IMR-90 (cell line): ENCODE measurements at regions not wholly inside any gene's neighbourhood (a gene's known extent, or its start where the extent isn't known, plus 50 kb on each side); places are given as distances from the start of the nearest gene placed in this dataset.

Experiments
- ATAC-seq: fragments of 200-7000 bp; cut with Tn5 transposase; 2 replicates; pipeline ENCODE4 v1.9.1; 2020; ENCODE audit warnings: low read depth, mild to moderate bottlenecking, moderate library complexity
- BruUV-seq: library from RNA; stranded (reverse); fragments of 400-500 nt; replicated peaks from 2 replicates; lab custom pipeline; 2021; lab: Mats Ljungman, UMichigan
- CTCF ChIA-PET: fragments of 300-600 bp; formaldehyde crosslinking; extraction: SDS; loops from one replicate; lab custom pipeline; 2021; ENCODE audit warnings: antibody characterized with exemption; lab: Yijun Ruan, JAX
- POLR2A ChIA-PET: fragments of 300-600 bp; sonication (Branson Sonifier 250); formaldehyde crosslinking; loops from one replicate; lab custom pipeline; 2022; ENCODE audit warnings: antibody characterized with exemption; ENCODE audit not compliant: unreplicated experiment; lab: Charles Lee
- DNase-seq: peaks from one replicate; pipeline ENCODE4 v3.0.0; 2013
- H2AFZ ChIP-seq: replicated peaks from 2 replicates; pipeline ENCODE3; 2013; ENCODE audit warnings: low read length, mild to moderate bottlenecking; ENCODE audit not compliant: poor library complexity
- H2AK5ac ChIP-seq: 2 replicates; pipeline ENCODE4 v1.6.1; 2013; ENCODE audit warnings: low read depth, low read length, inconsistent platforms
- H2AK9ac ChIP-seq: replicated peaks from 2 replicates; pipeline ENCODE3; 2013; ENCODE audit warnings: mild to moderate bottlenecking, low read depth, low read length, moderate library complexity; ENCODE audit not compliant: poor library complexity
- H2BK120ac ChIP-seq: 2 replicates; pipeline ENCODE4 v1.6.1; 2013; ENCODE audit warnings: low read depth, low read length, inconsistent platforms
- H2BK15ac ChIP-seq: 3 replicates; pipeline ENCODE4 v1.6.1; 2013; ENCODE audit warnings: low read depth, low read length, inconsistent platforms
- H2BK20ac ChIP-seq: 2 replicates; pipeline ENCODE4 v1.6.1; 2013; ENCODE audit warnings: low read depth, mild to moderate bottlenecking, inconsistent platforms, low read length, moderate library complexity
- H2BK5ac ChIP-seq: 2 replicates; pipeline ENCODE4 v1.6.1; 2013; ENCODE audit warnings: mild to moderate bottlenecking, low read depth, low read length, inconsistent platforms; ENCODE audit not compliant: poor library complexity, severe bottlenecking
- H3K14ac ChIP-seq: replicated peaks from 2 replicates; pipeline ENCODE4 v1.6.1; 2013; ENCODE audit warnings: low read depth, low read length, inconsistent platforms
- H3K18ac ChIP-seq: 2 replicates; pipeline ENCODE4 v1.6.1; 2013; ENCODE audit warnings: low read depth, low read length, control low read depth
- H3K23ac ChIP-seq: 2 replicates; pipeline ENCODE4 v1.6.1; 2013; ENCODE audit warnings: low read depth, low read length, inconsistent platforms
- H3K27ac ChIP-seq: 2 replicates; pipeline ENCODE4 v1.5.1; 2013; ENCODE audit warnings: mild to moderate bottlenecking, control low read depth, low read length; ENCODE audit not compliant: insufficient read depth
- H3K27me3 ChIP-seq: 2 replicates; pipeline ENCODE4 v1.6.1; 2013; ENCODE audit warnings: low read length; ENCODE audit not compliant: control insufficient read depth, insufficient read depth
- H3K36me3 ChIP-seq: 2 replicates; pipeline ENCODE4 v1.6.1; 2013; ENCODE audit warnings: low read length, mixed read lengths; ENCODE audit not compliant: control insufficient read depth, insufficient read depth
- H3K4ac ChIP-seq: 2 replicates; pipeline ENCODE4 v1.6.1; 2013; ENCODE audit warnings: low read depth, low read length, inconsistent platforms
- H3K4me1 ChIP-seq: 2 replicates; pipeline ENCODE4 v1.6.1; 2013; ENCODE audit warnings: low read length, mixed read lengths; ENCODE audit not compliant: control insufficient read depth, insufficient read depth
- H3K4me2 ChIP-seq: 2 replicates; pipeline ENCODE4 v1.6.1; 2013; ENCODE audit warnings: low read depth, mild to moderate bottlenecking, control low read depth, low read length, moderate library complexity
- H3K4me3 ChIP-seq: 2 replicates; pipeline ENCODE4 v1.5.1; 2013; ENCODE audit warnings: low read depth, mild to moderate bottlenecking, control low read depth, low read length, moderate library complexity; ENCODE audit not compliant: insufficient read depth
- H3K56ac ChIP-seq: 2 replicates; pipeline ENCODE4 v1.6.1; 2013; ENCODE audit warnings: low read length, inconsistent platforms; ENCODE audit not compliant: insufficient read depth; ENCODE audit errors: extremely low read depth
- H3K79me1 ChIP-seq, 2 experiments: 2 replicates each; pipeline ENCODE4 v1.6.1; 2013; ENCODE audit warnings: low read length in 2 of 2, inconsistent platforms in 1 of 2, low read depth in 1 of 2
- H3K9ac ChIP-seq: 2 replicates; pipeline ENCODE4 v1.6.1; 2013; ENCODE audit warnings: low read depth, low read length, control low read depth
- H3K9me1 ChIP-seq: 2 replicates; pipeline ENCODE4 v1.6.1; 2013; ENCODE audit warnings: low read length, inconsistent platforms; ENCODE audit not compliant: insufficient read depth
- H3K9me3 ChIP-seq: 2 replicates; pipeline ENCODE4 v1.6.1; 2013; ENCODE audit warnings: low read length; ENCODE audit not compliant: control insufficient read depth, insufficient read depth
- H4K20me1 ChIP-seq: 2 replicates; pipeline ENCODE4 v1.6.1; 2013; ENCODE audit warnings: low read length, inconsistent platforms; ENCODE audit not compliant: insufficient read depth
- H4K5ac ChIP-seq: 2 replicates; pipeline ENCODE4 v1.6.1; 2013; ENCODE audit warnings: mild to moderate bottlenecking, low read depth, low read length, control low read depth
- H4K8ac ChIP-seq, 2 experiments: 2 replicates each; pipeline ENCODE4 v1.6.1; 2013; ENCODE audit warnings: low read depth in 2 of 2, low read length in 2 of 2, control low read depth in 1 of 2, inconsistent platforms in 1 of 2
- H4K91ac ChIP-seq: 2 replicates; pipeline ENCODE4 v1.6.1; 2013; ENCODE audit warnings: low read depth, low read length, inconsistent platforms; ENCODE audit not compliant: insufficient read depth
- BHLHE40 ChIP-seq: fragments of 150-350 bp; IDR thresholded peaks from 2 replicates; pipeline ENCODE4 v1.6.1; 2016; ENCODE audit warnings: mild to moderate bottlenecking, low read depth, low read length
- CEBPB ChIP-seq: IDR thresholded peaks from 2 replicates; pipeline ENCODE4 v1.6.1; 2012; ENCODE audit warnings: low read depth, low read length, improper control_type of control experiment
- CHD1 ChIP-seq: IDR thresholded peaks from 2 replicates; pipeline ENCODE4 v1.6.1; 2012; ENCODE audit warnings: low read depth, low read length, improper control_type of control experiment
- FOS ChIP-seq: fragments of 150-350 bp; IDR thresholded peaks from 2 replicates; pipeline ENCODE4 v1.6.1; 2016; ENCODE audit warnings: low read depth, low read length
- MAFK ChIP-seq: IDR thresholded peaks from 2 replicates; pipeline ENCODE4 v1.6.1; 2012; ENCODE audit warnings: low read depth, low read length, improper control_type of control experiment
- MAZ ChIP-seq: IDR thresholded peaks from 2 replicates; pipeline ENCODE4 v1.6.1; 2012; ENCODE audit warnings: low read depth, mild to moderate bottlenecking, low read length, improper control_type of control experiment, moderate library complexity, borderline replicate concordance
- MXI1 ChIP-seq: IDR thresholded peaks from 2 replicates; pipeline ENCODE4 v1.6.1; 2012; ENCODE audit warnings: low read depth, mild to moderate bottlenecking, low read length, moderate library complexity, borderline replicate concordance
- NFE2L2 ChIP-seq: fragments of 150-350 bp; IDR thresholded peaks from 2 replicates; pipeline ENCODE4 v1.6.1; 2016; ENCODE audit warnings: low read depth, mild to moderate bottlenecking, low read length
- POLR2A ChIP-seq: IDR thresholded peaks from 2 replicates; pipeline ENCODE4 v1.6.1; 2012; ENCODE audit warnings: mild to moderate bottlenecking, low read depth, low read length
- RAD21 ChIP-seq: IDR thresholded peaks from 2 replicates; pipeline ENCODE4 v1.6.1; 2012; ENCODE audit warnings: low read length, improper control_type of control experiment
- RCOR1 ChIP-seq: IDR thresholded peaks from 2 replicates; pipeline ENCODE4 v1.6.1; 2012; ENCODE audit warnings: mild to moderate bottlenecking, low read length, improper control_type of control experiment; ENCODE audit not compliant: insufficient replicate concordance
- RFX5 ChIP-seq: IDR thresholded peaks from 2 replicates; pipeline ENCODE4 v1.8.0; 2012; ENCODE audit warnings: low read depth, mild to moderate bottlenecking, low read length, moderate library complexity
- SMC3 ChIP-seq: fragments of 150-350 bp; IDR thresholded peaks from 2 replicates; pipeline ENCODE4 v1.6.1; 2016; ENCODE audit warnings: low read depth, mild to moderate bottlenecking, antibody characterized with exemption, low read length, moderate library complexity
- dilution Hi-C: fragments of 300-500 bp; cut with HindIII; formaldehyde crosslinking; loops from one replicate; pipeline ENCODE4 v1.14.3; 2018; ENCODE audit warnings: low sequenced_read_pairs; ENCODE audit not compliant: unreplicated experiment
- in situ Hi-C: fragments of 300-500 bp; cut with MboI; formaldehyde crosslinking; loops from 3 replicates; pipeline ENCODE4 v1.14.3; 2019; ENCODE audit warnings: low sequenced_read_pairs, inconsistent platforms, mixed read lengths
- intact Hi-C: fragments of 100-400 bp; cut with micrococcal nuclease; formaldehyde crosslinking; loops from 2 replicates; pipeline ENCODE4 v1.10.0; 2022
- TF ChIP-seq, protein P1 (sequence below): fragments of 150-350 bp; IDR thresholded peaks from 2 replicates; pipeline ENCODE4 v1.6.1; 2016; ENCODE audit warnings: low read depth, mild to moderate bottlenecking, low read length, moderate library complexity, borderline replicate concordance
- TF ChIP-seq, protein P2 (sequence below): conservative IDR thresholded peaks from 2 replicates; pipeline ENCODE4 v1.5.1; 2012; ENCODE audit warnings: mild to moderate bottlenecking, low read depth, low read length, improper control_type of control experiment
- TF ChIP-seq, protein P3 (sequence below): fragments of 150-350 bp; IDR thresholded peaks from 2 replicates; pipeline ENCODE4 v1.6.1; 2017; ENCODE audit warnings: mild to moderate bottlenecking, antibody characterized with exemption, low read length, low read depth

DNA sequence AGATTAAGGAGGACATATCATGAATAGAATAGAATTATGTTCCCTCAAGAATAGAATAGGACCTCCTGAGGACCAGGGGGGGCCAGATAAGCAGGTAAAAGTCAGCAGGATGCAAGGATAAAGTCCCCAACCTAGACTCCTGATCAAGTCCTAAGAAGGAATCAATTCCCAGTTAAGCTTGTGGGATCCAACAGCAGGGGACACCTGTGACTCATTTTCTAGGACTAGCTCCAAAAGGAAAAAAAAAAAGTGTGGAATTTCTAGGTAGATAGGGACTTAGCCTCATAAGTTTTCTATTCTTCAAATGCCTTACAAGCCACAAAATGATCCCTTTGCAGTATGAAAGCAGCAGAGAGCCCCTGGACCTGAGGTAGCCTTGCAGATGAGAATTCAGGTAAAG is 336.2 kb downstream of the WDR11 start:
- no peak overlapping the region for H4K8ac ChIP-seq
- POLR2A ChIA-PET: no interaction called here
- no peak overlapping the region for H4K91ac ChIP-seq
- no peak overlapping the region for H3K56ac ChIP-seq
- no peak overlapping the region for H2AFZ ChIP-seq
- no peak overlapping the region for H4K5ac ChIP-seq
- no peak overlapping the region for H3K14ac ChIP-seq
- DNase-seq: no peak
- no peak overlapping the region for H3K4ac ChIP-seq
- no peak overlapping the region for H2BK15ac ChIP-seq
- H3K27ac ChIP-seq: no peak overlapping the region
- CTCF ChIA-PET: interaction anchor here (0.7 kb wide), 1 partner anchor 653 kb away, joined by 6 read pairs; no protein-coding TSS in a partner anchor
- H3K4me3 ChIP-seq: no peak overlapping the region
- dilution Hi-C loops (no loop called here), in situ Hi-C loops (no loop called here), intact Hi-C loops (no loop called here)
- no peaks in the 10 kb centered on the region for H3K9me1 ChIP-seq
- H2AK9ac ChIP-seq: no peak overlapping the region
- H3K36me3 ChIP-seq: no peaks in the 10 kb centered on the region
- H3K79me1 ChIP-seq: no peaks in the 10 kb centered on the region
- no peak overlapping the region for H3K23ac ChIP-seq
- no peak overlapping the region for H2BK20ac ChIP-seq
- no peak overlapping the region for H3K9ac ChIP-seq
- no peak overlapping the region for H2BK5ac ChIP-seq
- H3K4me1 ChIP-seq: no peaks in the 10 kb centered on the region
- no peaks in the 10 kb centered on the region for H4K20me1 ChIP-seq
- no TSS peak for BruUV-seq
- no peaks in the 10 kb centered on the region for H3K27me3 ChIP-seq
- ATAC-seq: no peak
- no peak for TF ChIP-seq CEBPB
- TF ChIP-seq, protein P1, sequence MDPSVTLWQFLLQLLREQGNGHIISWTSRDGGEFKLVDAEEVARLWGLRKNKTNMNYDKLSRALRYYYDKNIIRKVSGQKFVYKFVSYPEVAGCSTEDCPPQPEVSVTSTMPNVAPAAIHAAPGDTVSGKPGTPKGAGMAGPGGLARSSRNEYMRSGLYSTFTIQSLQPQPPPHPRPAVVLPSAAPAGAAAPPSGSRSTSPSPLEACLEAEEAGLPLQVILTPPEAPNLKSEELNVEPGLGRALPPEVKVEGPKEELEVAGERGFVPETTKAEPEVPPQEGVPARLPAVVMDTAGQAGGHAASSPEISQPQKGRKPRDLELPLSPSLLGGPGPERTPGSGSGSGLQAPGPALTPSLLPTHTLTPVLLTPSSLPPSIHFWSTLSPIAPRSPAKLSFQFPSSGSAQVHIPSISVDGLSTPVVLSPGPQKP: no peak
- TF ChIP-seq FOS: no peak
- TF ChIP-seq, protein P2, sequence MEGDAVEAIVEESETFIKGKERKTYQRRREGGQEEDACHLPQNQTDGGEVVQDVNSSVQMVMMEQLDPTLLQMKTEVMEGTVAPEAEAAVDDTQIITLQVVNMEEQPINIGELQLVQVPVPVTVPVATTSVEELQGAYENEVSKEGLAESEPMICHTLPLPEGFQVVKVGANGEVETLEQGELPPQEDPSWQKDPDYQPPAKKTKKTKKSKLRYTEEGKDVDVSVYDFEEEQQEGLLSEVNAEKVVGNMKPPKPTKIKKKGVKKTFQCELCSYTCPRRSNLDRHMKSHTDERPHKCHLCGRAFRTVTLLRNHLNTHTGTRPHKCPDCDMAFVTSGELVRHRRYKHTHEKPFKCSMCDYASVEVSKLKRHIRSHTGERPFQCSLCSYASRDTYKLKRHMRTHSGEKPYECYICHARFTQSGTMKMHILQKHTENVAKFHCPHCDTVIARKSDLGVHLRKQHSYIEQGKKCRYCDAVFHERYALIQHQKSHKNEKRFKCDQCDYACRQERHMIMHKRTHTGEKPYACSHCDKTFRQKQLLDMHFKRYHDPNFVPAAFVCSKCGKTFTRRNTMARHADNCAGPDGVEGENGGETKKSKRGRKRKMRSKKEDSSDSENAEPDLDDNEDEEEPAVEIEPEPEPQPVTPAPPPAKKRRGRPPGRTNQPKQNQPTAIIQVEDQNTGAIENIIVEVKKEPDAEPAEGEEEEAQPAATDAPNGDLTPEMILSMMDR: no peak
- no peak for TF ChIP-seq RFX5
- TF ChIP-seq BHLHE40: no peak
- TF ChIP-seq RAD21: no peak
- TF ChIP-seq NFE2L2: no peak
- no peak for TF ChIP-seq CHD1
- TF ChIP-seq POLR2A: no peak
- TF ChIP-seq MXI1: no peak
- no peak for TF ChIP-seq SMC3
- no peak for TF ChIP-seq MAFK
- TF ChIP-seq MAZ: no peak
- TF ChIP-seq, protein P3, sequence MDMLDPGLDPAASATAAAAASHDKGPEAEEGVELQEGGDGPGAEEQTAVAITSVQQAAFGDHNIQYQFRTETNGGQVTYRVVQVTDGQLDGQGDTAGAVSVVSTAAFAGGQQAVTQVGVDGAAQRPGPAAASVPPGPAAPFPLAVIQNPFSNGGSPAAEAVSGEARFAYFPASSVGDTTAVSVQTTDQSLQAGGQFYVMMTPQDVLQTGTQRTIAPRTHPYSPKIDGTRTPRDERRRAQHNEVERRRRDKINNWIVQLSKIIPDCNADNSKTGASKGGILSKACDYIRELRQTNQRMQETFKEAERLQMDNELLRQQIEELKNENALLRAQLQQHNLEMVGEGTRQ: no peak
- TF ChIP-seq RCOR1: no peak
- no peak overlapping the region for H3K18ac ChIP-seq
- no peak overlapping the region for H2BK120ac ChIP-seq
- H3K4me2 ChIP-seq: no peak overlapping the region
- H2AK5ac ChIP-seq: no peak overlapping the region
- H3K9me3 ChIP-seq: peaks cover 18% of the 10 kb centered on the region
